CD4-positive, alpha-beta memory T cell (primary cell): ENCODE measurements at regions not wholly inside any gene's neighbourhood (a gene's known extent, or its start where the extent isn't known, plus 50 kb on each side); places are given as distances from the start of the nearest gene placed in this dataset.

Experiments used
- CTCF ChIA-PET: fragments of 350-600 bp; sonication (Branson Sonifier 250); formaldehyde crosslinking; loops from one replicate; lab custom pipeline; 2021; ENCODE audit warnings: inconsistent platforms; ENCODE audit not compliant: partially characterized antibody; lab: Charles Lee
- POLR2A ChIA-PET: fragments of 350-600 bp; sonication (Branson Sonifier 250); formaldehyde crosslinking; loops from one replicate; lab custom pipeline; 2021; ENCODE audit not compliant: partially characterized antibody; lab: Charles Lee
- DNase-seq, 5 donors: peaks; one replicate each; pipeline versions ENCODE4 v3.0.0 to v3.0.0-alpha.2; 2020 to 2022; ENCODE audit warnings: mixed read lengths in 1 of 5
- H3K27ac ChIP-seq: one replicate; pipeline ENCODE4 v1.7.0; 2013; ENCODE audit warnings: low read depth, low read length
- H3K27me3 ChIP-seq: 2 replicates; pipeline ENCODE4 v1.7.0; 2013; ENCODE audit warnings: mild to moderate bottlenecking, low read length, moderate library complexity; ENCODE audit not compliant: insufficient read depth
- H3K36me3 ChIP-seq: 2 replicates; pipeline ENCODE4 v1.7.0; 2013; ENCODE audit warnings: mild to moderate bottlenecking, low read length, moderate library complexity; ENCODE audit not compliant: insufficient read depth
- H3K4me1 ChIP-seq: 2 replicates; pipeline ENCODE4 v1.7.0; 2013; ENCODE audit warnings: mild to moderate bottlenecking, low read length, moderate library complexity; ENCODE audit not compliant: insufficient read depth
- H3K4me3 ChIP-seq, 2 donors: one replicate each; pipeline ENCODE4 v1.7.0; 2013; ENCODE audit warnings: low read length in 2 of 2, mild to moderate bottlenecking in 1 of 2
- H3K9me3 ChIP-seq, 2 donors: one replicate each; pipeline ENCODE4 v1.7.0; 2013; ENCODE audit warnings: low read length in 2 of 2, control low read depth in 1 of 2; ENCODE audit not compliant: control insufficient read depth in 1 of 2
- H3K27ac Mint-ChIP-seq, 7 donors: one replicate each; pipeline ENCODE4 v1.8.0; 2020 to 2021; ENCODE audit warnings: mixed read lengths in 7 of 7, mild to moderate bottlenecking in 6 of 7, inconsistent platforms in 3 of 7, moderate library complexity in 3 of 7
- H3K27me3 Mint-ChIP-seq, 2 donors: one replicate each; pipeline ENCODE4 v1.8.0; 2020 to 2021; ENCODE audit warnings: mixed read lengths in 2 of 2
- H3K36me3 Mint-ChIP-seq, 2 donors: one replicate each; pipeline ENCODE4 v1.8.0; 2020 to 2021; ENCODE audit warnings: mixed read lengths in 2 of 2, inconsistent platforms in 1 of 2, mild to moderate bottlenecking in 1 of 2
- H3K4me1 Mint-ChIP-seq, 4 donors: one replicate each; pipeline ENCODE4 v1.8.0; 2020 to 2021; ENCODE audit warnings: mixed read lengths in 4 of 4, mild to moderate bottlenecking in 1 of 4
- H3K4me3 Mint-ChIP-seq, 8 donors: one replicate each; pipeline ENCODE4 v1.8.0; 2020 to 2021; ENCODE audit warnings: mixed read lengths in 8 of 8, mild to moderate bottlenecking in 7 of 8, moderate library complexity in 6 of 8, inconsistent platforms in 3 of 8
- H3K9me3 Mint-ChIP-seq, 8 donors: one replicate each; pipeline ENCODE4 v1.8.0; 2020 to 2021; ENCODE audit warnings: mixed read lengths in 8 of 8, mild to moderate bottlenecking in 5 of 8, inconsistent platforms in 3 of 8, moderate library complexity in 1 of 8
- intact Hi-C: fragments of 100-400 bp; cut with micrococcal nuclease; formaldehyde crosslinking; loops from one replicate; pipeline ENCODE4 v1.15.1; 2023

- intact Hi-C loops = loop anchor here (5.0 kb wide), 2 partner anchors 102 to 427 kb away; partner anchors contain the start of gene WDR20
- H3K36me3 Mint-ChIP-seq = no peaks in the 10 kb centered on the region
- Histone ChIP-seq H3K9me3 (peaks cover 0 to 4% of the 10 kb centered on the region in 2 donors), H3K36me3 (no peaks in the 10 kb centered on the region), H3K27ac (no peak overlapping the region), H3K4me1 (peaks cover 60% of the 10 kb centered on the region), H3K27me3 (no peaks in the 10 kb centered on the region), H3K4me3 (no peak overlapping the region)
- peaks cover 0 to 1% (median 0%) of the 10 kb centered on the region in 8 donors for H3K9me3 Mint-ChIP-seq
- H3K4me3 Mint-ChIP-seq = no peak overlapping the region
- H3K27ac Mint-ChIP-seq = peak overlapping the region in 5 of 7 donors; percentile 18 to 86 (median 74)
- POLR2A ChIA-PET = interaction anchor here (1.0 to 5.3 kb wide), 7 partner anchors 11 to 113 kb away, joined by 3 to 103 read pairs (median 4); no protein-coding TSS in a partner anchor
- H3K27me3 Mint-ChIP-seq = no peaks in the 10 kb centered on the region
- H3K4me1 Mint-ChIP-seq = peaks cover 23 to 44% (median 35%) of the 10 kb centered on the region in 4 donors
- DNase-seq = no peak
- CTCF ChIA-PET = interaction anchor here (1.0 to 3.0 kb wide), 6 partner anchors 12 to 252 kb away, joined by 3 to 26 read pairs (median 4); no protein-coding TSS in a partner anchor
Observed at GRCh38 chr14:101709962-101710931, 51.3 kb upstream of the PPP2R5C start.

- Histone ChIP-seq H3K9me3 (peaks cover 0 to 4% of the 10 kb centered on the region in 2 donors), H3K36me3 (no peaks in the 10 kb centered on the region), H3K27ac (no peak overlapping the region), H3K4me1 (peaks cover 59% of the 10 kb centered on the region), H3K27me3 (no peaks in the 10 kb centered on the region), H3K4me3 (no peak overlapping the region)
- peaks cover 0 to 1% (median 0%) of the 10 kb centered on the region in 8 donors for H3K9me3 Mint-ChIP-seq
- no peak overlapping the region for H3K4me3 Mint-ChIP-seq
- no peaks in the 10 kb centered on the region for H3K36me3 Mint-ChIP-seq
- POLR2A ChIA-PET = interaction anchor here (1.0 to 1.8 kb wide), 5 partner anchors 10 to 112 kb away, joined by 4 to 5 read pairs (median 4); no protein-coding TSS in a partner anchor
- no peak for DNase-seq
- CTCF ChIA-PET = interaction anchor here (1.3 to 3.0 kb wide), 2 partner anchors 11 to 59 kb away, joined by 3 to 26 read pairs; no protein-coding TSS in a partner anchor
- peak overlapping the region; percentile 15 to 85 (median 60) for H3K27ac Mint-ChIP-seq
- peaks cover 19 to 46% (median 37%) of the 10 kb centered on the region in 4 donors for H3K4me1 Mint-ChIP-seq
- intact Hi-C loops = no loop called here
- H3K27me3 Mint-ChIP-seq = no peaks in the 10 kb centered on the region
Observed at GRCh38 chr14:101711041-101711856, 50.3 kb upstream of the PPP2R5C start.
